22Rv1 (cell line): ENCODE measurements at regions not wholly inside any gene's neighbourhood (a gene's known extent, or its start where the extent isn't known, plus 50 kb on each side); places are given as distances from the start of the nearest gene placed in this dataset.
A peak's percentile ranks its signal among the peaks of the same experiment; 100 is the strongest.

Experiments used
- H3K27ac ChIP-seq: fragments of 450-650 bp; 2 replicates; pipeline ENCODE4 v1.5.1; 2017
- CTCF ChIP-seq: fragments of 450-650 bp; IDR thresholded peaks from 2 replicates; pipeline ENCODE4 v1.5.1; 2017; ENCODE audit warnings: mild to moderate bottlenecking
- ZFX ChIP-seq: fragments of 450-650 bp; IDR thresholded peaks from 2 replicates; pipeline ENCODE4 v1.6.1; 2017; ENCODE audit warnings: antibody characterized with exemption, borderline replicate concordance

GRCh38 chr5:64040490-64040889 lies 78.2 kb upstream of the HTR1A start:
- TF ChIP-seq ZFX (no peak), CTCF (peak; percentile 32)
- H3K27ac ChIP-seq: no peak overlapping the region

- TF ChIP-seq ZFX (no peak), CTCF (no peak)
- no peak overlapping the region for H3K27ac ChIP-seq
These were observed 64.2 kb upstream of the HTR1A start for GRCh38 chr5:64026493-64026892.

GRCh38 chr5:64019746-64020145 lies 57.5 kb upstream of the HTR1A start:
- H3K27ac ChIP-seq: no peak overlapping the region
- TF ChIP-seq ZFX (no peak), CTCF (no peak)

GRCh38 chr5:64018966-64019365 lies 56.7 kb upstream of the HTR1A start:
- TF ChIP-seq ZFX: no peak
- TF ChIP-seq CTCF: no peak
- no peak overlapping the region for H3K27ac ChIP-seq

- no peak for TF ChIP-seq ZFX
- TF ChIP-seq CTCF: no peak
These were observed 53.6 kb upstream of the HTR1A start for GRCh38 chr5:64015824-64016223.

More at GRCh38 chr5:64015824-64016223, 53.6 kb upstream of the HTR1A start:
- H3K27ac ChIP-seq: no peak overlapping the region
